ENCODE measurements at regions not wholly inside any gene's neighbourhood (a gene's known extent, or its start where the extent isn't known, plus 50 kb on each side); places are given as distances from the start of the nearest gene placed in this dataset.
"Not testable (repeated sequence)": the region's sequence is repeated elsewhere in the genome, so short reads cannot be mapped to it uniquely, and the experiment has no call there.

- intact Hi-C loops (cut with DNase I): no loop called here
- DNase-seq: no peak
Measured at GRCh38 chr16:52743707-52744106, 196.8 kb upstream of the TOX3 start.

- intact Hi-C loops (cut with DNase I): no loop called here
Measured at GRCh38 chr16:52742608-52743170, 195.7 kb upstream of the TOX3 start.

DNA sequence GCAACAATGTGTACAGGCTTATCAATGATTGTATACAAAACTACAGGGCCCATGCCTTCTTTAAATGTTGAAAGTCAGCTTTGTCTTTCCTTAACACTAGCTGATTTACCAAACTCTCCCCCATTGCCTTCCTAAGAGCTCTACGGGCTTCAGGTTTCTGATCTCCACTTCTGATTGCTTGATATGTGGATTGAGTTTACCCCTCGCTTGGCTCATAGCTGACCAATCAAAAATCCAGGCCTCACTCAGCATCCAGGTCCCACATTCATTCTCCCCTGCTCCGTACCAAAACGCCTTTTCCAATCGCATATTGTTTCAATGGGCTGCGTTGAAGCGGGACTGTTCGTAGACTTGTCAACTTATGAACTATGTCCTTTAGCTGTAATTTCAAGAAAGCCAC, 195.1 kb upstream of the TOX3 start:
- intact Hi-C loops (cut with DNase I): no loop called here
- DNase-seq: no peak

More at GRCh38 chr16:52742608-52743170, 195.7 kb upstream of the TOX3 start:
- DNase-seq: peak in 1 of 42 donors; percentile 12

- DNase-seq: peak in 2 of 42 donors; percentile 11 to 32
- intact Hi-C loops (cut with DNase I): no loop called here
Measured at GRCh38 chr16:52741351-52741750, 194.4 kb upstream of the TOX3 start.

GRCh38 chr16:52740766-52741165, 193.8 kb upstream of the TOX3 start:
- no peak for DNase-seq
- intact Hi-C loops (cut with DNase I): no loop called here

DNA sequence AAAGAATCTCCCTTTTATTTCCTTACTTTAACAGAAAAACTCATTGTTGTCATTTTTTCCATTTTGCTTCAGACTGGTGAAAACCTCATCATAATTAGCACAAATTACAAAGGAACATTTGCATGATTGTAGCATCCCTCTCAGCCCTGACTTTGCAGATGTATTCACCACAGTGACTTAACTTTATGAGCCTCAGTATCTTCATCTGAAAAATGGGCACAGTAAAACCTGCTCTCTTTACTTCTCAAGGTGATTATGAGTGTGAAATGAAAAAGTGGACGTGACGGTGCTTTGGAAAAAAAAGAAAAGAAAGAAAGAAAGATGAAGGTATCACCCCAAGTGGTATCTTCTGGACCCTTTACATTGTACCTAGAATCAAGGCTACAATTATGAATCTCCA, 193.4 kb upstream of the TOX3 start:
- intact Hi-C loops (cut with DNase I): no loop called here
- DNase-seq: no peak

- DNase-seq; intact Hi-C loops (cut with DNase I): not testable (repeated sequence)
Measured at GRCh38 chr16:52738992-52739391, 192.0 kb upstream of the TOX3 start.

- intact Hi-C loops (cut with DNase I): no loop called here
Measured at GRCh38 chr16:52731219-52731875, 184.4 kb upstream of the TOX3 start.

DNA sequence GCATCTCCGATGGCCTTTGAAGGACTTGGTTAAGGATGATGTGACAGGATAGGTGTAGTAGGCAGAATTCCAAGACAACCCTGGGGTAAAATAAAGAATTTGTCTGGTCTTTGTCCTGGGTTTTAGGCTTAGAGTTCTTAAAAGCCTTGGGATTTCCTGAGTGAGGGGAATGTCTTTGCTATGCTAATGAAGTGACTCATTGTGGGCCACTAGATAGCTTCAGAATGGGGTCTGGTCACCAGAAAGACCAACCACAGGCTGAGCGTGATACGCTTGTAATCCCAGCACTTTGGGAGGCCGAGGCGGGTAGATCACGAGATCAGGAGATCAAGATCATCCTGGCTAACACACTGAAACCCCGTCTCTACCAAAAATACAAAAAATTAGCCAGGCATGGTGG, 182.8 kb upstream of the TOX3 start:
- intact Hi-C loops (cut with DNase I): no loop called here
- DNase-seq: no peak

More at GRCh38 chr16:52731219-52731875, 184.4 kb upstream of the TOX3 start:
- no peak for DNase-seq

DNA sequence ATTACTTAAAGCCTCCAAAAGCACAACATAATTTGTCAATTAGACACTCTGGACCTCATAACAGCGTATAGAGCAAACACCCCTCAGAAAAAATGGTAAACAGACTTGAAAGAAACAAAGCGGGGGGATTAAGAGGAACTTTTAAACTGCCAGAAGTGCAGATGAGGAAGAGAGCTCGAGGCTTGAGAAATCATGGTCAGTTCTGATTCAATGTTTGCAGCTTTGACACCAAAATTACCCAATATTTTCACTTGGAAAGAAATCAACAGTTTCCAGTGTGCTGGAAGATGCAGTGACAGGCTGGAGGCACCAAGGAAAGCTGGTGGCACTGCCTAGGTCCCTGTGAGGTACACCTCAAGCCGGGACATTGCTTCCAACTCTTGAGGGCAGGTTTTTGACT, 180.9 kb upstream of the TOX3 start:
- DNase-seq: no peak
- intact Hi-C loops (cut with DNase I): no loop called here

DNA sequence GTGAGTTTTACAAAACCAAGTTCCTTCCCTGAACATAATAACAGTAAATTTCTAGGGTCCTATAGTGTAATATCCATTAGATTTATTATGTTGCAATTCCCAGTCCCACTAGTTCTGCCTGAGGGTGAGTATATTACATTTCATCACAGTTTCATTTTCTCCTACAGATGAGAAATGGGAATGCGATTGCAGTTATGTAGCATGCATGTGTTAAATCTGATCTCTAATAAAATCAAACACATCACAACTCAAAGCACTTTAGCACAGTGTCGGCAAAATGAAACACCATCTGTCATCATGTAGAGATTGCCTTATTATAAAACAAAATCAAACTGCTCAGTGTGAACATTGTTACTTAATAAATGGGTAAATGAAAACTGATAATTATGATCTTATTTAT, 180.5 kb upstream of the TOX3 start:
- DNase-seq: no peak
- intact Hi-C loops (cut with DNase I): no loop called here

DNA sequence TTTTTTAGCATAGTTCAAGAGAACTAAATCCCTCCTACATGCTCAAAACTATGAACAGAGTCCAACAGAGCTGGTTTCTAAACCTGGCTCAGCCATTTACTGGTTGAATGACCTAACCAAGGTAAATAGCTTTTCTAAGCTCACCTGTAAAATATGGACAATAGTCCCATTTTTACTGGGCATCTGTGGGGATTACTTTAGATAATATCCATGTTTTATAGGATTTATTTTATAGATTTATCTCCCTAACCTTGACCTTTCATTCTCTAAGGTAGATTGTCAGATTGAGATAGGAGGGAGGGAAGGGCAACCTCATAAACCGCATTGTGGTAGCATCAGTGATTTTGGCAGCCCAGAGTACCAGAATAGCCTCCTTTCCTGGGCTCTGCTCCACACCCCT, 178.5 kb upstream of the TOX3 start:
- intact Hi-C loops (cut with DNase I): no loop called here
- no peak for DNase-seq

DNA sequence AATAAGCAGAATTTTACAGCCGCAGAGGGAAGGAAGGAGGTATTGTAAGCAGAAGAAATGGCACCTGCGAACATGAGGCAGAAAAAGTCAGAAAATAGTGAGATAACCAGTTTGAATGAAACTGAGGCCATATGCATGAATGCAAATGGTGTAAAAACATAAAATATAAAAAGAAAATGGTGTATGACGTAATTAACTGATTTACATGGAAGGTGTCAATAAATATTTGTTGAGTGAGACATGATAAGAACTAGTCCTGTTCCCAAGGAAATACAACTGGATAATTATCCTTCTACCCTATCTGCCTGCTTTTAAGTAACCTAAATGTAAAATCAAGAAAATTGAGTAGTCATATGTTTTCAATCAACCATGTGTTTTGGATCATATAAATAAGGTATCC, 178.1 kb upstream of the TOX3 start:
- intact Hi-C loops (cut with DNase I): no loop called here
- no peak for DNase-seq

DNA sequence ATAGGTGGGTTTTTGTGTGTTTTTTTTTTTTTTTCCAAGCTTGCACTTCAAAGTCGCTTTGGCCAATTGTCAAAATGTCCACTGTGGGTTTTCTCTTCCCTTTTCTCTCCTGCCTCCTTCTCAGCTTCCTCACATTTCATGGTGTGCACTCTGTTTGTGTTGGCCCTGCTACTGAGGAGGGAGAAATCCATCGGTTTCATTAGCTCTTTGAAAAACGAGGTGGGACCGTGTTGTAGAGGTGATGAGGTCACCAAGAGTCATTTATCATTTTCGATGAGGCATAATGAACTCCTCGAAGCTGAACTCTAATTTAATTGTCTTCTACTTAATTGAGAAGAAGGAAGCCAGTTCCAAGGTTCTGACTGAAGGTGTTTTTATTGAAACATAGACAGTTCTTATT, 174.4 kb upstream of the TOX3 start:
- intact Hi-C loops (cut with DNase I): no loop called here
- no peak for DNase-seq

- no peak for DNase-seq
- intact Hi-C loops (cut with DNase I): no loop called here
Measured at GRCh38 chr16:52718046-52718445, 171.1 kb upstream of the TOX3 start.

DNA sequence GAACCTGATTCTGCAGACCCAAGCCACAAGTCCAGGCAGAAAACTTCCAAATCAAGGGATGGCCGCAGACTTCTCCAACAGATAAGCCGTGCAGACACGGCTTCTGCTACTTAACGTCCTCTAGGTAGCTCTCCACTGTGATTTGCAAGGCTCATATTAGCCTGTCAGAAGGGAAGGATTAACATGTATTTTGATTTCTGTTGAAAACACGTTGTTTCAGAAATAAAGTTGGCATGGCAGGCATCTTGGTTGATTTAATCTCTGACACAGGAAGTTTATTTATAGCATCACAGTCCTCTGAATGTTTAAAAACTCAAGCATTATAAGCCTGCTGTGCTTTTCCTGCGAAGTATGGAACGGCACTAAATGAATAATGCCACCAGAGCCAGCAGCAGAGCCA, 166.8 kb upstream of the TOX3 start:
- DNase-seq: no peak
- intact Hi-C loops (cut with DNase I): no loop called here

- DNase-seq: no peak
- intact Hi-C loops (cut with DNase I): no loop called here
Measured at GRCh38 chr16:52709306-52709705, 162.4 kb upstream of the TOX3 start.

DNA sequence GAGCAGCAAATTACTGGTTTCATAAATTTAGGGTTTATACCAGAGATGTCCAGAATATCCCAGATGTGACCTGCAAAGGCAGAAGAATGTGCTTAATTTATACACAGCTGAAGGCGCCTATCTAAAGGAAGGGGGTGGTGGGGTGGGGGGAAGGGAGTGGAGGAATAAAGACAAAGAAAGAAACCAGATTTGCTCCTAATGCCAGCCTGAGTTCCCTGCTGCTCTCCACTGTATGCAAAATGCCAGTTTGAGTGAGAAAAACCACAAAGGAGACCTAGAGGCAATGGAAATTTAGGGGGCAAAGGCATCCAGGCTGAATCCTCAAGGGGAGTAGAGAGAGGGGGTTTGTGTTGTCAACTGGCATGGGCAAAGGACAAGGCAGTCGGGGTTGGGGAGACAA, 161.5 kb upstream of the TOX3 start:
- no peak for DNase-seq
- intact Hi-C loops (cut with DNase I): no loop called here

DNA sequence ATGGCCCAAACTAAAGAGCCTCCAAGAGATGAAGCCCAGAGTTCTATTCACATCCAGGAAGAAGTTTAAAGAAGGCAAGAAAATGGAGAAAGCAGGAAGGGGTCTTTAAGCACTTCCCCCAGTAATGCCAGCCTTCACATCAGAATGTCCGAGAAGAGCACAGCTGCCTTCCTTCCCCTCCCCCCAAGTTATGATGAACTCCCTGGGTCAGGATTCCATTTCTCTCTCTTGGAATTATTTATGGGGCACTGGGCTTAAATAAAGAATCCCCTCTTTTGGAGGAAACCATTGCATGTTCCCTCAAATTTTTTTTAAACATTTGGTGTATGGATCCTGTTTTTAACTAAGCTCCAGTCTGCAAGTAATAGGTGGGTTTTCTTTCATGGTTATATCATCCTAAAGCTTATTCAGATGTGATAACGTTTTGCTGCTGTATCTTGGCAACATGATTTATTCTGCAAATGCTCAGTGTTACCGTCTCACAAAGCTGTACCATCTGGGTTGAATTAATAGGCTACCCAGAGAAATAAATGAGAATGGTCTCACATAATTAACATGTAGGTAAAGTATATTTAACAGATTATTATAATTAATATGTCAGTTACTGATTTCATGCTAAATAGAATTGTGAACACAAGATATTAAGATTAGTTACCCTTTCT, 160.9 kb upstream of the TOX3 start:
- no peak for DNase-seq
- intact Hi-C loops (cut with DNase I): no loop called here

GRCh38 chr16:52705122-52705521, 158.2 kb upstream of the TOX3 start:
- DNase-seq: no peak
- intact Hi-C loops (cut with DNase I): no loop called here

GRCh38 chr16:52697971-52698370, 151.0 kb upstream of the TOX3 start:
- intact Hi-C loops (cut with DNase I): no loop called here
- DNase-seq: no peak
